ENCODE measurements at regions not wholly inside any gene's neighbourhood (a gene's known extent, or its start where the extent isn't known, plus 50 kb on each side); places are given as distances from the start of the nearest gene placed in this dataset.

DNA sequence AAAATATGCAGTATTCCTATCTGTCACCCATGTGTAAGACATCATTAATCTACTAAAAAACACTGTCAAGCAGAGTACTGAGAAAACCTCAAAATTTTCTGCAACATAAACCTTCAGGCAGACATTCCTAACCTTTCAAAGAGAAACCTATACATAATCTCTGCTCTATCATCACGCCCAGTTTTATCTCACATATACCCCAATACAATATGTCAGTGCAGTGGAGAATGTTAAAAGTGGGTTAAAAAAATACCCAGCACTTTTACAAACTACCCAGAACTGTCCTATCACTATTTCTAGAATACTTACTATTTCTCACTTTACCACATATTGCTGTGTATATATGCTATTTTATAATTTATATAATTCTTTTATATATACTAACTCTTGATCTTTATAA lies 922.0 kb upstream of the SORCS1 start:
- no peak for DNase-seq (ENCODE audit: low read depth)
- no peak for TF ChIP-seq CTCF (conservative IDR thresholded peaks at IDR 0.05; ENCODE audit: low read depth, low read length)
- no peak overlapping the region for H3K4me3 ChIP-seq (ENCODE audit: low read depth, low read length)

DNA sequence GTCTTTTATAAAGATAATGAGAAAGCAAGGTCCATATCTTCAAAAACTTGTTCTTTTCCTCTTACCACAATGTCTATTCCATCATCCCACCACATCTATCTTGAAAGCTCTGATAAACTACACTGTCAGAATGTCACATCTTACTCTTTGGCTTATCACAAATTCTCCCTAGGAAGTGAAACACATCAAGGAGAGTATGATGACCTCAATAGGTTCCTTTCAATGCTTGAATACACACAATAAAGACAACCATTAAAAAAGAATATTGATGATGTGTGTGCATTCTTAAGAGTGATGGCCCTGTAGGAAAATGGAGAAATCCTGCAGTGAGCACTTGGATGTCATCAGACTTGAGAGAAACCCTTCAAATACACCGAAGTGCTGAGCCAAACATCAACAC lies 918.1 kb upstream of the SORCS1 start:
- no peak for DNase-seq (ENCODE audit: low read depth)
- H3K4me3 ChIP-seq (ENCODE audit: low read depth, low read length) = no peak overlapping the region
- TF ChIP-seq CTCF (conservative IDR thresholded peaks at IDR 0.05; ENCODE audit: low read depth, low read length) = no peak

GRCh38 chr10:108078263-108078662 lies 913.8 kb upstream of the SORCS1 start:
- no peak for TF ChIP-seq CTCF (conservative IDR thresholded peaks at IDR 0.05; ENCODE audit: low read depth, low read length)
- no peak overlapping the region for H3K4me3 ChIP-seq (ENCODE audit: low read depth, low read length)

DNA sequence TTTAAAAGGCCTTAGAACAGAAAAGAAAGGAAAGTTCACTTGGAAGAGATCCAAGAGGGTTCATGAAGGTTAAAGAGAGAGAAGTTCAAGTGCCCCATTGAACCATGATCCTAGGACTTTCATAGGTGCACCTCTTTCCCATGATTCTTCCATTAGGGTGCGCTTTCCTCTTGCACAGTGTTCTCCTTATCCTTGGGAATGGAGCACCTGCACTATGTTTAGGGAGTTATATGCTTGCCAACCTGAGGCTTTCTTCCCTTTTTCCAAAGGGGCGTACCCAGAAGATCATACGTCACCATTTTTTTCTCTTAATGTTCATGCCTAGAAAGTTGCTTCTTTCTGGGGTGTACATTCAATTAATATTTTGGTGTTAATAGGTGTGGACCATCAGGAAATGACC lies 908.0 kb upstream of the SORCS1 start:
- DNase-seq (ENCODE audit: low read depth) = no peak
- TF ChIP-seq CTCF (conservative IDR thresholded peaks at IDR 0.05; ENCODE audit: low read depth, low read length) = no peak
- H3K4me3 ChIP-seq (ENCODE audit: low read depth, low read length) = no peak overlapping the region

More at GRCh38 chr10:108078263-108078662, 913.8 kb upstream of the SORCS1 start:
- no peak for DNase-seq (ENCODE audit: low read depth)

DNA sequence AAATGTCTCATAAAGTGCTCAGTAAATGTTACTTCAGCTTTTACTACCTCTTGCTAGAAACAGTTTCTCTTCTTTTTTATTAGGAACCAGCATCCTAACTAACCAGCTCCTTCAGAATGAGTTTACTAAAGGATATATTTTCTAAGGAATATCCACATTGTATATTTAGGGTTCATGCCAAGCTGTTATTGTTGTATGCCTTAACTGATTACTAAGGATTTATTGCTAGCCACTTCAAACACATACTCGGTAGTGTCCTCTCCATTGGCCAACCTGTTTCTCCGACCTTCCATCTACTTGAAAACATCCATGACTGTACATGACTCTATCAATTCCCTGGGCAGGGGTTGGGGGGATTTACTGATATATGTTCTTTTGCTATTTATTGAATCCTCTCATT lies 906.3 kb upstream of the SORCS1 start:
- no peak for TF ChIP-seq CTCF (conservative IDR thresholded peaks at IDR 0.05; ENCODE audit: low read depth, low read length)
- H3K4me3 ChIP-seq (ENCODE audit: low read depth, low read length) = no peak overlapping the region
- DNase-seq (ENCODE audit: low read depth) = no peak

DNA sequence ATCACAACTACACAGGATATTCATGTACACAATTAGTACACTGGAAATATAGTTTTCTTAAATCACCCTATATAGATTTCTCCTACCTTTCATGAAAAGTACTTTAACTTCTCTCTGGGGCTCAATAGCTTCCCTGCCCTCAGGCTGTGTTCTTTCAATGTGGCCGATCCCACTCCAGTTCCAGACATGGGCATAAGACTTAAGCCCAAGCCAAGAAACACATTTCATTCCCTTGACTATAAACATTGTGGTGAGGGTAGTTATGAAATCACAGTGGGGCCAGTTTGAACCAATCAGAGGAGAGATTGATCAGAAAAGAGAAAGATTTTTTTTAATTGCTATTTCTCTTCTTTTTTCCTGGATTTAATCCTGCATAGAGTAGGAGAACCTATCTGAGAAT lies 904.6 kb upstream of the SORCS1 start:
- no peak for DNase-seq (ENCODE audit: low read depth)
- no peak overlapping the region for H3K4me3 ChIP-seq (ENCODE audit: low read depth, low read length)
- no peak for TF ChIP-seq CTCF (conservative IDR thresholded peaks at IDR 0.05; ENCODE audit: low read depth, low read length)

DNA sequence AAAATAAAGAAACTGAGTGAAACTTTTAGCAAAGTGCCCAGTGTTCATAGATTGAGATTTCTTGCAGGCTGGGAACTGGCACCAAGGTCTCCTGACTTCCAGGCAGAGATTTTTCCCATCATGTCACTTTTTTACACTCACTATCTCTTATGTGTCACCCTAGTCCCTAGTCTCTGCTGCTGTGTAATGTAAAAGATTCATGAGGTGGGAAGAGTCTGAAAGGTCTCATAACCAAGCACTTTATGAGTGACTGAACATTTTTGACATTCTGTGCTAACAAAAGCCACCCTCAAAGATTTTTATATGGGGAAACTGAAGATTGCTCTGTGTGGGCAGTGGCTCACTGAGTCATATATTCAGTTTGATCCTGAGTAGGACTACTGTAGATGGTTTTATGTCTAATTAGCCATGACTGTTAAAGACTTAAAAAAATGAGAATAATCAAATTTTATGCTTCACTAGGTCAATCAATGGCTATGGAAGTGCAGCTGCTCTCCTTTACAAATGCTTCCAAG lies 900.3 kb upstream of the SORCS1 start:
- DNase-seq (ENCODE audit: low read depth) = no peak
- H3K4me3 ChIP-seq (ENCODE audit: low read depth, low read length) = no peak overlapping the region
- TF ChIP-seq CTCF (conservative IDR thresholded peaks at IDR 0.05; ENCODE audit: low read depth, low read length) = no peak
